NCI-H1436 (cell line): ENCODE measurements at regions not wholly inside any gene's neighbourhood (a gene's known extent, or its start where the extent isn't known, plus 50 kb on each side); places are given as distances from the start of the nearest gene placed in this dataset.
"Not testable (repeated sequence)": the region's sequence is repeated elsewhere in the genome, so short reads cannot be mapped to it uniquely, and the experiment has no call there.

Experiments used
- DNase-seq: peaks from one replicate; lab custom pipeline; 2025; lab: John Stamatoyannopoulos, UW

DNA sequence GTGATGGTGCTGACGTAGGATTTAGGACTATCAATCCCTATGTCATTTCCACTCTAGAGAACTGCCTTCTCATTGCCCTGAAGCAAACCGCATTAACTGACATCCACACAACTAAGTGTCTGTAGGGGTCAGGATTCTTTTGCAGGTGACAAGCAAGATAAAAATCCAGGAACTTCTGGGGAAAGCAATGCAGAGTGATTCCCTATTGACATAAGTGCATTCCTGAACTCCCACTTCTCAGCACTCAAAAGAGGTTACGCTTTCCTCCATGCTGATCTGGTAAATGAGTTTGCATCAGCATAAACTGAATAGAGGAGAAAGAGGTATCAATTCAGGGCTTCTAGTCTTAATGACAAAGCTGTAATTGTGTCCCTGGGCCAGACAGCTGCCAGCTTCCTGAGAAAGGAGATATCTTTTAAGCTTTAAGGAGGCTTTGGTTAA lies 224.6 kb upstream of the ISX start:
- no peak for DNase-seq

GRCh38 chr22:34841911-34842310 lies 224.0 kb upstream of the ISX start:
- DNase-seq = no peak

DNA sequence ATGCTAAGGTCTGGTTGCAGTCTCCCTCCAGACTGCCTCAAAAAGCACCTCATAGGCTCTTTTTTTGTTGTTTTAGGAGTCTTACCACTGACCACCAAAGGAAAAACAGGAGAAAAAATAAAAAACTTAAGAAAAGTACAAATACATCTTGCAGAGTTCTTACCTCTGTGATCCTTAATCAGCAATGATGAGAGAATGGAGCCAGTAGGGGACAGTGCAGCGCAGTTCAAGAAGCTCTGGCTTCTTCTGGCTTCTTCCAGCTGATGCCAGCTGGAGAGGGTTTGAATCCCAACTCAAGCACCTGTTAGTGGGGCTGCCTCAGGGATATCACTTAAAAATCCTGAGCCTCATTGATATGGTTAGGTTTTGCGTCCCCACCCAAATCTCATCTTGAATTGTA lies 223.3 kb upstream of the ISX start:
- no peak for DNase-seq

DNA sequence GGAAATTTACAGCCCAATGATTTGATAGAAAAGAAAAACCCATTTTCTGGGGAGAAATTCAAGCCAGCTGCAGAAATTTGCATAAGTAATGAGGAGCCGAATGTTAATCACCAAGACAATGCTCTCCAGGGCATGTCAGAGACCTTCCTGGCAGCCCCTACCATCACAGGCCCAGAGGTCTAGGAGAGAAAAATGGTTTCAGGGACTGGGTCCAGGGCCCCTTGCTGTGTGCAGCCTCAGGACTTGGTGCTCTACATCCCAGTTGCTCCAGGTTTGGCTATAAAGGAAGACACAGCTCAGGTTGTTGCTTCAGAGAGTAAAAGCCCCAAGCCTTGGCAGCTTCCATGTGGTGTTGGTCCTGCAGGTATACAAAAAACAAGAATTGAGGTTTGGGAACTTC lies 222.2 kb upstream of the ISX start:
- DNase-seq = not testable (repeated sequence)

DNA sequence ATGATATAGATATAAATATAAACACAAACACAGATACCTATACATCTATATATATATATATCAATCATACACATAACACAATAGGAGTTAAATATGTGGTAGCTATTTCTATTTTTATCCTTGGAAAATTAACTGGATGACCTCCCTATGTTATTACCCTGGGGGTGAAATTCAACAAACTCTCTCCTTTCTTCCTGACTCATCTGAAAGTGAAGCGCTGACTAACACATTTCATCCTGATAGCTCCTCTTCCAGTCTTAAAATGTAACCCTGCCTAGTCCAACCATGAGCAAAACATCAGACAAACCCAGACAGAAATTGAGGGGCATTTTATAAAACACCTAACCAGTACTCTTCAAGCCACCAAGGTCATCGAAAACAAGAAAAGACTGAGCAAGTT lies 220.6 kb upstream of the ISX start:
- no peak for DNase-seq

GRCh38 chr22:34847072-34847471 lies 218.9 kb upstream of the ISX start:
- no peak for DNase-seq

DNA sequence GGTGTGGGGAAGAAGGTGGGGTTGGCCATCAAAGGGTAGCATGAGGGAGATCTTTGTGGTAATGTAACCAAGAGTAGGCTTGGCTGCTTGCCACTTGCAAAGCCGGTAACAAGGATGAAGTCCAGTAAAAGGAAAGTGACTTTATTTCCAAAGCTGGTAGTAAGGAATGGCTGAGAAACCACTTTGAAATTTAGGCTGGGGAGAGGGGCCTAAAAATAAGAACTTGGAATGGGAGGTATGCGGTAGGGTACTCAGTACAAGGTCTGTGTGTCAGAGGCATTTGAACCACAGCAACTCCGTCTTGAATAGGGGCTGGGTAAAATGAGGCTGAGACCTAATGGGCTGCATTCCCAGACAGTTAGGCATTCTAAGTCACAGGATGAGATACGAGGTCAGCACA lies 216.0 kb upstream of the ISX start:
- no peak for DNase-seq

- no peak for DNase-seq
Measured at GRCh38 chr22:34851918-34852662, 213.9 kb upstream of the ISX start.

DNA sequence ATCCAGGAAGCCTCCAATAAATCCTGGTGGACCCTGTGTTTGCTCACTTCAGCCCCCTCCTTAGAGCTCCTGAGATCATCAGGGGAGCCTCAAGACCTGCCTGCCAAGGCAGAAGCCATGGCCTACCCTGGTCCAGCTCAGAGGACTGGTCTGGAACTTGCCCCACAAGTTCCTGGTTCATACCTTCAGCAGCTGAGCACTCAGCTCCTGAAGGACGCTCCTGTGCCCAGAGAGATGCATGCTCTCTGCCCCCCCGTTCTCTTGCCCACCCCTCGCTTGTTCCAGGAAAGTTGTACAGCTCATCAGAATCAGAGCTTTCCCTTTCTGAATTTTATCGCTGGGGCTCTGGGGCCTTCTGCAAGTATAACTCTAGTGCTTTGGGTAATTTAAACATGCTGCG lies 210.5 kb upstream of the ISX start:
- no peak for DNase-seq

DNA sequence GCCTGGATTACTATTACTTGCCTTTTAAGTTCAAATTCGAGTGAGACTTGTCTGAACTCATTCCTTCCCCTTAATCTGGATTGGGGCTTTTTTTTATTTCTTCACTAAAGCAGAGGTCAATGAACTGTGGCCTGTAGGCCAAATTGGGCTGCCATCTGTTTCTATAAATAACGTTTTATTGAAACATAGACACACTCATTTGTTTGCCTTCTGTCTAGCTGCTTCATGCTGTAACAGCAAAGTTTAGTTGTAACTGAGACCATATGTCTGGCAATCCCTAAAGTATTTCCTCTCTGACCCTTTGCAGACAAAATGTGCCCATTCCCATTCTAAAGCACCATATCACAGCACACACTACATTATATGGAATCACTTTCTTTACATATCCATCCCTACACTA lies 207.9 kb upstream of the ISX start:
- DNase-seq = no peak

GRCh38 chr22:34861787-34862186 lies 204.2 kb upstream of the ISX start:
- DNase-seq = no peak

DNA sequence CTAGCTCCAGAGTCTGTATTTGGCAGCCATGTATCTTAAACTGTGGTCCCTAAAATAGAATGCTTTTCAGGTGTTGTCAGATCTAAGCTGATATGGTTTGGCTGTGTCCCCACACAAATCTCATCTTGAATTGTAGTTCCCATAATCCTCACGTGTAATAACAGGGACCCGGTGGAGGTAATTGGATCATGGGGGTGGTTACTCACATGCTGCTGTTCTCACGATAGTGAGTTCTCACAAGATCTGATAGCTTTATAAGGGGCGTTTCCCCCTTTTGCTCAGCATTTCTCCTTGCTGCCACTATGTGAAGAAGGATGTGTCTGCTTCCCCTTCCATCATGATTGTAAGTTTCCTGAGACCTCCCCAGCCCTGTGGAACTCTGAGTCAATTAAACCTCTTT lies 199.9 kb upstream of the ISX start:
- no peak for DNase-seq

GRCh38 chr22:34866495-34867131 lies 199.3 kb upstream of the ISX start:
- DNase-seq = no peak

- DNase-seq = no peak
Measured at GRCh38 chr22:34877506-34877905, 188.5 kb upstream of the ISX start.

DNA sequence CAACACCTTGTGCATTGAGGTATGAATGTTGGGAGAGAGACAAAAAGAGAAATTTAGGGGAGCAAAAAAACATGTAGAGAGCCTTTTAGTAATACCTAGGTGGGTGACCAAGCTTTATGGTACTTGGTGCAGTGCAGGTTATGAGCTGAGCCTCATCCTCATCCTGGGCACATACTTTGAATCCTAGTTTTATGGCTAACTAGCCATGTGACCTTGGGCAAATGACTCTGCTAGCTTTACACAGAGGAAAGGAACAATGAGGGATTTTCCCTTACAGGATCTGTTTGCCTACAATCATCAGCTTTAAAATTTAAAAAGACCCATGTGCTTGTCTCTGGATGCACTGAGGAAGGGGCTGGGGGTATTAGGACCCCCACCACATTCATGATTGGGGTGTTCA lies 187.8 kb upstream of the ISX start:
- DNase-seq = no peak

DNA sequence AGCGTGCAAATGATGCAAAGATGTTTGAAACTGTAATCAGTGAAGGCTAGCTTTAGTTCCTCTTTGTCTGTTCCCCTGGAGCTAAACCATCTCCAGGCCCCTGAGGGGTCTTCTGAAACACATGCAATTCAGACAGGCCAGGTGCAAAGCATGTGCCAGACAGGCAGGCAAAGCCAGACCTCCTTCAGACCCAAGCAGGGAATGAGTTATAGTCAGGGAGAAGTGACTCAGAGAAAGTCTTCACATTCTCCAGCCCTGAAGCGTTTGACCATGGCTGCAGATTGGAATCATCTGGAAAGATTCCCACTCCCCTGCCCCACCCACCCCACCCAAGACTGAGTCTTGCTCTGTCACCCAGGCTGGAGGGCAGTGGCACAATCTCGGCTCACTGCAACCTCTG lies 187.0 kb upstream of the ISX start:
- no peak for DNase-seq

DNA sequence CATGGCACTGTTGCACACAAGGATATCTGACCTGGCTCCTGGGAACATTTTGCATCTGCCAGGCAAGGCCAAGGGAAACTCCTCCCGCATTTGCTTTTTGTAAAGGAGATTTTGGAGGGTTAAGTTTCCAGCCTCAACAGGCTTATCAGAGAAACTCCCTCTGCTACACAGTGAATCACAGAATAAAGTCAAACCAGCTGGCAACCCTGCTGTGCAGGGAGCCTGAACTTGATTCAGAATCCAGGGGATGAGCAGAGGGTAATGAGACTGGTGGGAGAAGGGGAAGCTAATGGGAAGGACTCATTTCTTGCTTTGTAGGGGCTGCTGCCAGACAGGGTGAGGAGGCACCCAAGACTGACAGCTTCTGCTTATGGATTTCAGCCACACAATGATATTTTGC lies 185.3 kb upstream of the ISX start:
- no peak for DNase-seq

DNA sequence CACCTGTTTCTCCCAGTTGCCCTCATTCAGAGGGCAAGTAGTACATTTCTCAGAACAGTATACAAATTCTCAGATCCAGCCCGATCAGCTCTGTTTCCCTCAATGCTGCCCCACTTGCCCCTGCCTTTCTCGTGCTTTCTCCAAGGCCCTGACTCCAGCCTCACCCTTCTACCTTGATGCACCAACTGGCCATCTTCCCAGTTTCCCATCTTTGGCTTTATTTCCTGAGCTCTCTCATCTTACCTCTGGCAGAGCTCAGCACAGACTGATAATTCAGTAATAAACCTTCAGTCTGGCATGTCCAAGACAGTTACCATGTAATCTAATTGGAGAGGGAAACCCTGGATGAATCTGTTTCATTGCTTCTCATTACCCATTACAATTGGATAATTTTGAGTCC lies 184.5 kb upstream of the ISX start:
- no peak for DNase-seq

GRCh38 chr22:34885852-34886251 lies 180.1 kb upstream of the ISX start:
- no peak for DNase-seq

DNA sequence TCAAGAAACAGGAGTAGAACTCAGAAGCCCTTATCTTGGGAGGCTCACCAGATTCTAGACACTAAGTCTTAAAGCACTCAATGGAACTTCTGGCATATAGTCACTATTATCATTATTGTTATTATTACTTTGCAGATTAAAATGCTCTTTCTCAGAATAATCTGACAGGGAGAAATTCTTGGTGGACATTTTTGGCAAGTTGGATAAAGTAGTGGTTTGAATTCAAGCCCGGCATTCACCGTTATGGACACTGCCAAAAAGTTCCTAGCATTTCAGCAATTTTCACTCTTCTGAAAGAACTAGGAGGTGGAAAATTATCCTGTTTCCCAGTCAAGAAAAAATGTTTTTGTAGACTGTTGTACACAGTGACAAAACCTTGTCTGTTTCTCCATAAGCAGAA lies 179.6 kb upstream of the ISX start:
- DNase-seq = no peak

DNA sequence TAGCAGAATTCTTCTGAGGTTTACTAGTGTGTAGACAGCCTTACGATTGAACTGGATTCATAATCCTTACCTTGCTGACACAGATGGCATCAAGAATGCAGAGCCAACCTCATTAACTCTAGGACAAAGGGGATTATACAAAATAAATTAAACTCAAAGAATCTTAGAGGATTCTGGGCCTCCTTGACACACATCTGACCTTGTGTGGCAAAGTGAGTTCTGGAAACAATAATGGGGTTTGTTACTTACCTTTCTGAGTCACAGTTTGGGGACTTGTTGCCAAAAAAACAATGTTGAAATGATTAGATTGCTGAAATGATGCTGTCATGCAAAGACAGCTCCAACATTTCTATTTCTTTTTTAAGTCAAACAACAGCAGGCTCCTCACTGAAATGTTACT lies 179.1 kb upstream of the ISX start:
- no peak for DNase-seq

- DNase-seq = no peak
Measured at GRCh38 chr22:34897126-34897525, 168.8 kb upstream of the ISX start.

DNA sequence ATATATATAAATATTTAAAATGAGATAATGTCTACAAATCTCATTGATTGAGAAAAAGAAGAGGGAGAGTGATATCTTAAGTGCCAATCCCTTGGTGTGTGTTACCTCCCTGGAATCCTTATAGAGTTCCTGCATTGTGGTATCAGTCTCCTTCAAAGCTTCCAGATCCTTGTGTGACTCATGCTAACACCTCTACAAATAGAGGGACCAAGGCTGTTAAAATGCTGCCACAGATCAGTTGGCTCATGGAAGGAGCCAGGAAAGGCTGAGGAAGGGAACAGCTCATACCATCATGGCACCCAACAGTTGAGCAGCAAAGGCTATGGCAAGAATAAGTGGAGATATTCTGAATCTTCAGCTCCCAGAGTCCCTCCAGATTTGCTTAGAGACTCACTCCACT lies 163.6 kb upstream of the ISX start:
- no peak for DNase-seq

DNA sequence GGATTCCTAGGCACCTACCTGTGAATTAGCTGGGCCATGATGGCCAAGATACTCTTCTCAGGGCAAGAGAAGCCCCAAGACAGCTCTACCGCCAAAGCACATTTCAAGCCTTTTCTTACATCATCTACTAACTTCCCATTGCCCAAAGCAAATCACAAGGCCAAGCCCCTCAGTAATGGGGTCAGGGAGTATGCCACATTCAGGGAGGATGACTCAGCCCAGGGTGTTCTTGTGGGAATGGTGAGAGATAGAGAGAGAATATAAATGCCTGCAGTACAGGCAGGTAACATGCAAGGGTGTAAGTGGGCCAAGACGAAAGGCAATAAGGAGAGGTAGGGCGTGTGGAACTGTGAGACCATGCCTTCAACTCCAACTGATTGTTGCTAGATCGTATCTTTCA lies 162.5 kb upstream of the ISX start:
- no peak for DNase-seq
